ENCODE measurements at regions not wholly inside any gene's neighbourhood (a gene's known extent, or its start where the extent isn't known, plus 50 kb on each side); places are given as distances from the start of the nearest gene placed in this dataset.

GRCh38 chr10:59575269-59575668, 134.4 kb downstream of the SLC16A9 start:
- Histone ChIP-seq H3K4me1 (ENCODE audit: control insufficient read depth in 2 of 2, insufficient read depth in 2 of 2, low read length in 2 of 2) (no peaks in the 10 kb centered on the region), H3K36me3 (ENCODE audit: control insufficient read depth in 2 of 3, insufficient read depth in 3 of 3, low read length in 3 of 3) (no peaks in the 10 kb centered on the region), H3K27ac (ENCODE audit: low read depth, low read length) (no peak overlapping the region), H3K4me3 (ENCODE audit: low read length) (no peak overlapping the region), H3K9me3 (ENCODE audit: control insufficient read depth in 2 of 3, low read length in 3 of 3) (no peaks in the 10 kb centered on the region), H3K27me3 (ENCODE audit: control insufficient read depth in 2 of 2, insufficient read depth in 2 of 2, low read length in 2 of 2) (no peaks in the 10 kb centered on the region)
- Mint-ChIP-seq H3K4me1 (peaks cover 0 to 2% (median 0%) of the 10 kb centered on the region in 7 donors), H3K27ac (no peak overlapping the region), H3K4me3 (no peak overlapping the region), H3K9me3 (peaks cover 0 to 1% (median 0%) of the 10 kb centered on the region in 11 donors), H3K36me3 (no peaks in the 10 kb centered on the region), H3K27me3 (peaks cover 7 to 25% (median 20%) of the 10 kb centered on the region in 5 donors)
- ATAC-seq (no peak), DNase-seq (no peak)
- intact Hi-C loops (cut with micrococcal nuclease), result no loop called here
- CTCF ChIA-PET, result no interaction called here
- POLR2A ChIA-PET, result no interaction called here

GRCh38 chr10:59563531-59563930, 146.1 kb downstream of the SLC16A9 start:
- H3K9me3 Mint-ChIP-seq, result peaks cover 0 to 8% (median 0%) of the 10 kb centered on the region in 11 donors
- DNase-seq, result no peak
- H3K36me3 ChIP-seq (ENCODE audit: control insufficient read depth in 2 of 3, insufficient read depth in 3 of 3, low read length in 3 of 3), result no peaks in the 10 kb centered on the region

DNA sequence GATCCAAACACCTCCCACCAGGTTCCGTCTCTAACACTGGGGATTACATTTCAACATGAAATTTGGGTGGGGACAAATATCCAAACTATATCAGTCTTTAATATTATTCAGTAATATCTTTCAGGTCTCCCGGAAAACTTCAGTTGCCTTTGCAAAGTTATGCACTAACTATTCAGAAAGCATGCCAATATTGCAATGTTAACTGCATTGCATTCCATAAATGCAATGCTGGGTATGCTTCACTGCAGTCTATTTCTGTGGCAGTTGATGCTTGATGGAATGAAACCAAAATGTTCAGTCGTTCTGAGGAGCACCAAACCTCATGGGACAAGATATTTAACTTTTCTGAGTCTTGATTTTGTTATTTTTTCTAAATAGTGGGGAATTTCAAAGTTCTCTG, 147.5 kb downstream of the SLC16A9 start:
- H3K27ac Mint-ChIP-seq, result no peak overlapping the region
- peaks cover 0 to 11% (median 9%) of the 10 kb centered on the region in 5 donors for H3K27me3 Mint-ChIP-seq
- no peak overlapping the region for H3K27ac ChIP-seq (ENCODE audit: low read depth, low read length)
- POLR2A ChIA-PET, result no interaction called here
- no peaks in the 10 kb centered on the region for H3K4me1 Mint-ChIP-seq
- ATAC-seq (no peak), DNase-seq (no peak)
- no peaks in the 10 kb centered on the region for H3K9me3 ChIP-seq (ENCODE audit: control insufficient read depth in 2 of 3, low read length in 3 of 3)
- H3K27me3 ChIP-seq (ENCODE audit: control insufficient read depth in 2 of 2, insufficient read depth in 2 of 2, low read length in 2 of 2), result no peaks in the 10 kb centered on the region
- H3K9me3 Mint-ChIP-seq, result peaks cover 0 to 4% (median 0%) of the 10 kb centered on the region in 11 donors
- no peaks in the 10 kb centered on the region for H3K4me1 ChIP-seq (ENCODE audit: control insufficient read depth in 2 of 2, insufficient read depth in 2 of 2, low read length in 2 of 2)
- CTCF ChIA-PET, result no interaction called here
- H3K4me3 ChIP-seq (ENCODE audit: low read length), result no peak overlapping the region
- H3K4me3 Mint-ChIP-seq, result no peak overlapping the region
- H3K36me3 ChIP-seq (ENCODE audit: control insufficient read depth in 2 of 3, insufficient read depth in 3 of 3, low read length in 3 of 3), result no peaks in the 10 kb centered on the region
- H3K36me3 Mint-ChIP-seq, result no peaks in the 10 kb centered on the region
- intact Hi-C loops (cut with micrococcal nuclease), result no loop called here

More at GRCh38 chr10:59563531-59563930, 146.1 kb downstream of the SLC16A9 start:
- Mint-ChIP-seq H3K4me1 (no peaks in the 10 kb centered on the region), H3K4me3 (no peak overlapping the region), H3K36me3 (no peaks in the 10 kb centered on the region), H3K27ac (no peak overlapping the region), H3K27me3 (peaks cover 0 to 17% (median 9%) of the 10 kb centered on the region in 5 donors)
- H3K27ac ChIP-seq (ENCODE audit: low read depth, low read length), result no peak overlapping the region
- H3K9me3 ChIP-seq (ENCODE audit: control insufficient read depth in 2 of 3, low read length in 3 of 3), result no peaks in the 10 kb centered on the region
- H3K4me3 ChIP-seq (ENCODE audit: low read length), result no peak overlapping the region
- no peaks in the 10 kb centered on the region for H3K27me3 ChIP-seq (ENCODE audit: control insufficient read depth in 2 of 2, insufficient read depth in 2 of 2, low read length in 2 of 2)
- H3K4me1 ChIP-seq (ENCODE audit: control insufficient read depth in 2 of 2, insufficient read depth in 2 of 2, low read length in 2 of 2), result no peaks in the 10 kb centered on the region
- intact Hi-C loops (cut with micrococcal nuclease), result no loop called here
- ATAC-seq, result no peak
- ChIA-PET POLR2A (no interaction called here), CTCF (no interaction called here)

- H3K27ac Mint-ChIP-seq, result no peak overlapping the region
- intact Hi-C loops (cut with micrococcal nuclease), result no loop called here
- CTCF ChIA-PET, result no interaction called here
- no peak overlapping the region for H3K4me3 Mint-ChIP-seq
- Histone ChIP-seq H3K4me1 (ENCODE audit: control insufficient read depth in 2 of 2, insufficient read depth in 2 of 2, low read length in 2 of 2) (no peaks in the 10 kb centered on the region), H3K4me3 (ENCODE audit: low read length) (no peak overlapping the region), H3K36me3 (ENCODE audit: control insufficient read depth in 2 of 3, insufficient read depth in 3 of 3, low read length in 3 of 3) (no peaks in the 10 kb centered on the region), H3K9me3 (ENCODE audit: control insufficient read depth in 2 of 3, low read length in 3 of 3) (no peaks in the 10 kb centered on the region), H3K27me3 (ENCODE audit: control insufficient read depth in 2 of 2, insufficient read depth in 2 of 2, low read length in 2 of 2) (no peaks in the 10 kb centered on the region), H3K27ac (ENCODE audit: low read depth, low read length) (no peak overlapping the region)
- no peaks in the 10 kb centered on the region for H3K36me3 Mint-ChIP-seq
- H3K4me1 Mint-ChIP-seq, result no peaks in the 10 kb centered on the region
- H3K9me3 Mint-ChIP-seq, result peaks cover 0 to 4% (median 0%) of the 10 kb centered on the region in 11 donors
- no peak for DNase-seq
- peaks cover 0 to 13% (median 6%) of the 10 kb centered on the region in 5 donors for H3K27me3 Mint-ChIP-seq
- POLR2A ChIA-PET, result no interaction called here
- ATAC-seq, result no peak
These were observed 148.1 kb downstream of the SLC16A9 start for GRCh38 chr10:59561477-59562121.

GRCh38 chr10:59560990-59561389, 148.7 kb downstream of the SLC16A9 start:
- Histone ChIP-seq H3K27me3 (ENCODE audit: control insufficient read depth in 2 of 2, insufficient read depth in 2 of 2, low read length in 2 of 2) (no peaks in the 10 kb centered on the region), H3K27ac (ENCODE audit: low read depth, low read length) (no peak overlapping the region), H3K36me3 (ENCODE audit: control insufficient read depth in 2 of 3, insufficient read depth in 3 of 3, low read length in 3 of 3) (no peaks in the 10 kb centered on the region), H3K4me1 (ENCODE audit: control insufficient read depth in 2 of 2, insufficient read depth in 2 of 2, low read length in 2 of 2) (no peaks in the 10 kb centered on the region), H3K9me3 (ENCODE audit: control insufficient read depth in 2 of 3, low read length in 3 of 3) (no peaks in the 10 kb centered on the region), H3K4me3 (ENCODE audit: low read length) (no peak overlapping the region)
- Mint-ChIP-seq H3K36me3 (no peaks in the 10 kb centered on the region), H3K9me3 (peaks cover 0 to 4% (median 0%) of the 10 kb centered on the region in 11 donors), H3K4me1 (no peaks in the 10 kb centered on the region), H3K4me3 (no peak overlapping the region), H3K27me3 (peaks cover 0 to 13% (median 6%) of the 10 kb centered on the region in 5 donors), H3K27ac (no peak overlapping the region)
- POLR2A ChIA-PET, result no interaction called here
- CTCF ChIA-PET, result no interaction called here
- intact Hi-C loops (cut with micrococcal nuclease), result no loop called here
- ATAC-seq (no peak), DNase-seq (no peak)

DNA sequence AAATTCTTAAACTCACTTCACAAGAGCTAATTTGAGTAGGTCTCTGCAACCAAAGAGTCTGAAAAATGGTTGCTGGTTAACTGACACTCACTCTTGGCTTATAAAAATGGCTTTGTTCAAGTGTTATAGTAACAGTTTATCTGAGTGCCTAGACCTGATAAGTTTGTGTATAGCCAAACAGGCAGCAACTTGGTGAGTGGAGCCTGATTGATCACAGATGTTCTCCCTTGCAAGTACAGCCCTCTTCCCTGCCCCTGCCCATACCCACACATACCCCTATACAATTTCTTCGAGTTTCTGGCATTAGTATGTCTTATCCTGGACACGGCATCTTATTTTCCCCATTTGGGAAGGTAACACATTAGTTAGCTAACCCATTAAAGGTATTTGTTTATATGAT, 149.5 kb downstream of the SLC16A9 start:
- Histone ChIP-seq H3K4me1 (ENCODE audit: control insufficient read depth in 2 of 2, insufficient read depth in 2 of 2, low read length in 2 of 2) (no peaks in the 10 kb centered on the region), H3K27me3 (ENCODE audit: control insufficient read depth in 2 of 2, insufficient read depth in 2 of 2, low read length in 2 of 2) (no peaks in the 10 kb centered on the region), H3K27ac (ENCODE audit: low read depth, low read length) (no peak overlapping the region), H3K9me3 (ENCODE audit: control insufficient read depth in 2 of 3, low read length in 3 of 3) (no peaks in the 10 kb centered on the region), H3K36me3 (ENCODE audit: control insufficient read depth in 2 of 3, insufficient read depth in 3 of 3, low read length in 3 of 3) (no peaks in the 10 kb centered on the region), H3K4me3 (ENCODE audit: low read length) (no peak overlapping the region)
- DNase-seq (no peak), ATAC-seq (no peak)
- CTCF ChIA-PET, result no interaction called here
- Mint-ChIP-seq H3K36me3 (no peaks in the 10 kb centered on the region), H3K9me3 (peaks cover 0 to 4% (median 0%) of the 10 kb centered on the region in 11 donors), H3K4me1 (no peaks in the 10 kb centered on the region), H3K27ac (no peak overlapping the region), H3K27me3 (peaks cover 0 to 13% (median 6%) of the 10 kb centered on the region in 5 donors), H3K4me3 (no peak overlapping the region)
- intact Hi-C loops (cut with micrococcal nuclease), result no loop called here
- POLR2A ChIA-PET, result no interaction called here

- peaks cover 0 to 18% (median 6%) of the 10 kb centered on the region in 5 donors for H3K27me3 Mint-ChIP-seq
- Histone ChIP-seq H3K4me1 (ENCODE audit: control insufficient read depth in 2 of 2, insufficient read depth in 2 of 2, low read length in 2 of 2) (no peaks in the 10 kb centered on the region), H3K27ac (ENCODE audit: low read depth, low read length) (no peak overlapping the region), H3K4me3 (ENCODE audit: low read length) (no peak overlapping the region), H3K9me3 (ENCODE audit: control insufficient read depth in 2 of 3, low read length in 3 of 3) (no peaks in the 10 kb centered on the region), H3K36me3 (ENCODE audit: control insufficient read depth in 2 of 3, insufficient read depth in 3 of 3, low read length in 3 of 3) (no peaks in the 10 kb centered on the region), H3K27me3 (ENCODE audit: control insufficient read depth in 2 of 2, insufficient read depth in 2 of 2, low read length in 2 of 2) (no peaks in the 10 kb centered on the region)
- H3K9me3 Mint-ChIP-seq, result peaks cover 0 to 6% (median 0%) of the 10 kb centered on the region in 11 donors
- POLR2A ChIA-PET, result no interaction called here
- no peak overlapping the region for H3K4me3 Mint-ChIP-seq
- H3K4me1 Mint-ChIP-seq, result no peaks in the 10 kb centered on the region
- no peaks in the 10 kb centered on the region for H3K36me3 Mint-ChIP-seq
- DNase-seq (no peak), ATAC-seq (no peak)
- intact Hi-C loops (cut with micrococcal nuclease), result no loop called here
- CTCF ChIA-PET, result no interaction called here
- no peak overlapping the region for H3K27ac Mint-ChIP-seq
These were observed 151.6 kb downstream of the SLC16A9 start for GRCh38 chr10:59558066-59558465.

Measured in naive thymus-derived CD4-positive, alpha-beta T cell (primary cell).